Common myeloid progenitor, CD34-positive (primary cell): ENCODE measurements at regions not wholly inside any gene's neighbourhood (a gene's known extent, or its start where the extent isn't known, plus 50 kb on each side); places are given as distances from the start of the nearest gene placed in this dataset.

Source experiments
- CTCF ChIA-PET: fragments of 350-600 bp; sonication (Branson Sonifier 250); formaldehyde crosslinking; loops from one replicate; lab custom pipeline; 2021; ENCODE audit warnings: antibody characterized with exemption; lab: Charles Lee
- POLR2A ChIA-PET: fragments of 350-600 bp; sonication (Branson Sonifier 250); formaldehyde crosslinking; loops from one replicate; lab custom pipeline; 2021; ENCODE audit warnings: antibody characterized with exemption; lab: Charles Lee
- DNase-seq, 3 donors: peaks; one replicate each; pipeline versions ENCODE4 v3.0.0 to v3.0.0-alpha.2; 2013
- H3K27ac ChIP-seq, 2 experiments: 1 replicate in 1 of 2; 2 replicates in 1 of 2; pipeline ENCODE4 v1.7.0; 2013; ENCODE audit warnings: inconsistent platforms in 2 of 2, low read length in 2 of 2, mild to moderate bottlenecking in 2 of 2, low read depth in 1 of 2, moderate library complexity in 1 of 2; ENCODE audit not compliant: severe bottlenecking in 2 of 2, insufficient read depth in 1 of 2, poor library complexity in 1 of 2
- H3K27me3 ChIP-seq, 5 experiments: replicated peaks in 2 of 5; 1 replicate in 3 of 5; 2 replicates in 2 of 5; pipeline versions ENCODE4 v1.6.1 to v1.7.0; 2013; ENCODE audit warnings: low read length in 4 of 5, mild to moderate bottlenecking in 2 of 5, moderate library complexity in 2 of 5, inconsistent platforms in 1 of 5; ENCODE audit not compliant: insufficient read depth in 5 of 5, control insufficient read depth in 4 of 5
- H3K36me3 ChIP-seq, 4 experiments: 1 replicate in 2 of 4; 2 replicates in 2 of 4; pipeline versions ENCODE4 v1.6.1 to v1.7.0; 2013; ENCODE audit warnings: low read length in 3 of 4, control low read depth in 1 of 4, mild to moderate bottlenecking in 1 of 4; ENCODE audit not compliant: control insufficient read depth in 4 of 4, insufficient read depth in 4 of 4
- H3K4me1 ChIP-seq, 4 experiments: 1 replicate in 3 of 4; 2 replicates in 1 of 4; pipeline versions ENCODE4 v1.6.1 to v1.7.1; 2013; ENCODE audit warnings: low read length in 3 of 4, mild to moderate bottlenecking in 3 of 4, control low read depth in 1 of 4, inconsistent platforms in 1 of 4, moderate library complexity in 1 of 4; ENCODE audit not compliant: control insufficient read depth in 4 of 4, insufficient read depth in 4 of 4; ENCODE audit errors: control extremely low read depth in 1 of 4
- H3K4me3 ChIP-seq, 7 experiments: 1 replicate in 4 of 7; 2 replicates in 3 of 7; pipeline versions ENCODE4 v1.5.1 to v1.7.0; 2013; ENCODE audit warnings: mild to moderate bottlenecking in 7 of 7, low read length in 6 of 7, moderate library complexity in 6 of 7, inconsistent platforms in 2 of 7, low read depth in 2 of 7, control low read depth in 1 of 7; ENCODE audit not compliant: insufficient read depth in 4 of 7, control insufficient read depth in 1 of 7; ENCODE audit errors: extremely low read depth in 1 of 7
- H3K9me3 ChIP-seq, 5 experiments: 1 replicate in 4 of 5; 2 replicates in 1 of 5; pipeline versions ENCODE4 v1.6.1 to v1.7.1; 2013; ENCODE audit warnings: low read length in 4 of 5, mild to moderate bottlenecking in 2 of 5, inconsistent platforms in 1 of 5, low read depth in 1 of 5, moderate library complexity in 1 of 5; ENCODE audit not compliant: control insufficient read depth in 4 of 5, insufficient read depth in 2 of 5; ENCODE audit errors: control extremely low read depth in 1 of 5
- WGBS: methylation state at CpG from one replicate; pipeline ENCODE4 v1.1.5; 2013; ENCODE audit not compliant: insufficient coverage; 5-methylcytosine and 5-hydroxymethylcytosine counted together

DNA sequence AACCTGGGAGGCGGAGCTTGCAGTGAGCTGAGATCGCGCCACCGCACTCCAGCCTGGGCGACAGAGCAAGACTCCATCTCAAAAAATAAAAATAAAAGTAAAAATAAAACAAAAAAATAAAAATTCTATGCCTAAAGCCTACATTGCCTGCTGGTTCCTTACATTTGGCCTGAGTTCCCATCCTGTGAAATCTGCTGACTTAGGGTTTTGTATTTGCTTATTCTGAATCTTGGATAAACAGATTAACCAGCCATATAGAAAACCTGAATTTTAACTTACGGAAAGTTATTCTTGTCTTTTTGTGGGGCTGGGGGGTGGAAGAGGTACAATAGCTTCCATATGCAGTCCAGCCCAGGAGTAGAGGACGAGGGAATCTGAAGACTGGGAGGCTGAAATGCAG is 73.7 kb upstream of the UMPS start:
- no peak for DNase-seq
- Histone ChIP-seq H3K27me3 (no peaks in the 10 kb centered on the region), H3K4me1 (peaks cover 13 to 84% (median 57%) of the 10 kb centered on the region in 4 experiments), H3K9me3 (no peaks in the 10 kb centered on the region), H3K27ac (no peak overlapping the region), H3K4me3 (no peak overlapping the region), H3K36me3 (no peaks in the 10 kb centered on the region)
- WGBS, result no CpG with 5 or more reads among the region's 7 CpGs
- ChIA-PET CTCF (interaction anchor here (1.1 kb wide), 1 partner anchor 40 kb away, joined by 3 read pairs; no protein-coding TSS in a partner anchor), POLR2A (no interaction called here)

DNA sequence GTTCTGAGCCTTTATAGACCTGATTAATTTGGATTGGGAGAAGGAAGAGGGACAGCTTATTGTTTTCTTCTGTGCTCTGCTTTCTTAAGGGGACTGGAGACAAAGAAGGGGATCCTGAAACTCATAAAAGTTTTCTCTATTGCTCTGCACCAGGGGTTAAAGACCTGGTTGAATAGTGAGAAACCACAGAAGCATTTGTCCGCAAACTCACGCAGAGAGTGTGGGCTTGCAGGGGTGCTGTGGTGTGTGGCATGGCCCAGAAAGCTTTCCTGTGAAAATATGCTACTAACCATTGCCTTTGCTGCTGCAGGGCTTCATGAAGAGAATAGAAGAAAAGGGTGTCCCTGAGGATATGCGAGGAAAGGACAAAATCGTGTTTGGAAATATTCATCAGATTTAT is 73.1 kb upstream of the UMPS start:
- Histone ChIP-seq H3K27me3 (no peaks in the 10 kb centered on the region), H3K4me3 (no peak overlapping the region), H3K9me3 (no peaks in the 10 kb centered on the region), H3K36me3 (no peaks in the 10 kb centered on the region), H3K27ac (no peak overlapping the region), H3K4me1 (peaks cover 13 to 82% (median 53%) of the 10 kb centered on the region in 4 experiments)
- ChIA-PET POLR2A (no interaction called here), CTCF (no interaction called here)
- DNase-seq, result no peak
- WGBS, result 52% methylated on average over 4 of the region's 4 CpGs

DNA sequence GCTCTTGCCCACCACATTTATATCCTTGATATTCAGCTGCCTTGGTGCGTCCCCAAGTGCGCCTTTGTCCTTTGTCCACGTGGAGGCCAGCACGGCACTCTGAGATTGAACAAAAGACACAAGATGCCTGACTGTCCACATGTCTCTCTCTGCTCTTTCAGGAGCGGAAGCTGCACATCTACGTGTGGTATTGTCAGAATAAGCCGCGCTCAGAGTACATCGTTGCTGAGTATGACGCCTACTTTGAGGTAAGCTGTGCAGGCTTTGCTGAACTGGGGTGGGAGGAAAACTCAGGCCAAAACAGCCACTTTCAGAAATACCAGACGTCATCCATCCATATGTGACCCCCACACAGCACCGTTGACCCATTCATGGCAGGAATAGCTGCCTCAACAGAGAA is 72.0 kb upstream of the UMPS start:
- Histone ChIP-seq H3K27ac (no peak overlapping the region), H3K36me3 (no peaks in the 10 kb centered on the region), H3K4me1 (peaks cover 13 to 72% (median 45%) of the 10 kb centered on the region in 4 experiments), H3K27me3 (no peaks in the 10 kb centered on the region), H3K9me3 (no peaks in the 10 kb centered on the region), H3K4me3 (no peak overlapping the region)
- ChIA-PET POLR2A (no interaction called here), CTCF (interaction anchor here (1.2 to 2.1 kb wide), 3 partner anchors 9 to 98 kb away, joined by 3 to 6 read pairs (median 3); no protein-coding TSS in a partner anchor)
- 94% methylated on average over 12 of the region's 12 CpGs for WGBS
- DNase-seq, result no peak

DNA sequence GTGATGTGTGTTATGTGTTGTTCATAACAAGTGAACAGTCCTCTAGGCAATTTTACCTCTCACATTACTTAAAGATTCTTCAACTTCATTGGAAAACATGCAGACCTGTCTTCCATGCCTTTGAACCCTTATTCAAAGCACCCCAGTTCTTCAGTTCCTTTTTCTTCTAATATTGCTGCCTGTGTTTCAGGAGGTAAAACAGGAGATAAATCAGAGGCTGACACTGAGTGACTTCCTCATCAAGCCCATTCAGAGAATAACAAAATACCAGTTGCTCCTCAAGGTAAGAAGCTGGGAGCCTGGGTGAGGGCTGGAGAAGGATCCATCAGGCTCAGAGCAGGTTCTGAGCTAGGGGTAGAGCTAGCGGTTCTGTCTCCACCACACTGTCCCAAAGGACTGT is 71.1 kb upstream of the UMPS start:
- 100% methylated on average over 1 of the region's 1 CpG for WGBS
- no peak overlapping the region for H3K27ac ChIP-seq
- peak in 2 of 3 donors; percentile 54 to 74 for DNase-seq
- CTCF ChIA-PET, result interaction anchor here (1.3 to 2.2 kb wide), 3 partner anchors 8 to 93 kb away, joined by 3 to 6 read pairs (median 5); no protein-coding TSS in a partner anchor
- H3K4me3 ChIP-seq, result no peak overlapping the region
- POLR2A ChIA-PET, result no interaction called here
- no peaks in the 10 kb centered on the region for H3K27me3 ChIP-seq
- H3K36me3 ChIP-seq, result no peaks in the 10 kb centered on the region
- H3K9me3 ChIP-seq, result no peaks in the 10 kb centered on the region
- peaks cover 10 to 63% (median 38%) of the 10 kb centered on the region in 4 experiments for H3K4me1 ChIP-seq

DNA sequence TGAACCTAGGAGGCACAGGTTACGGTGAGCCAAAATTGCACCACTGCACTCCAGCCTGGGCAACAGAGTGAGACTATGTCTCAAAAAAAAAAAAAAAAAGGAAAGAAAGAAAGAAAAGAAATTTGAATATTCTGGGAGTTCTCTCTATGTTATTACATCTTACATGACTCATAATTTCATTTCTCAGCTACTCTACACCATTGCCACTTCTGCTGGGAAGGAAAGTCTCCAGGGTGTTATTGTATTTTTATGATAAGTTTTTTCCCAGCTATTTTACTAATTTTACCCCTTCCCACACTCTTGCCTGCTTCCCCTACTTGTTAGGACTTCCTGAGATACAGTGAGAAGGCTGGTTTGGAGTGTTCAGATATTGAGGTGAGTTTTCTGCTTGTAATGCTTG is 69.7 kb upstream of the UMPS start:
- Histone ChIP-seq H3K4me1 (peaks cover 0 to 49% (median 25%) of the 10 kb centered on the region in 4 experiments), H3K4me3 (no peak overlapping the region), H3K9me3 (no peaks in the 10 kb centered on the region), H3K27ac (no peak overlapping the region), H3K36me3 (no peaks in the 10 kb centered on the region), H3K27me3 (no peaks in the 10 kb centered on the region)
- WGBS, result no CpG with 5 or more reads among the region's 1 CpG
- ChIA-PET CTCF (interaction anchor here (2.2 kb wide), 1 partner anchor 95 kb away, joined by 5 read pairs; no protein-coding TSS in a partner anchor), POLR2A (interaction anchor here (0.6 to 1.0 kb wide), 2 partner anchors 13 to 438 kb away, joined by 3 to 4 read pairs; no protein-coding TSS in a partner anchor)
- no peak for DNase-seq

DNA sequence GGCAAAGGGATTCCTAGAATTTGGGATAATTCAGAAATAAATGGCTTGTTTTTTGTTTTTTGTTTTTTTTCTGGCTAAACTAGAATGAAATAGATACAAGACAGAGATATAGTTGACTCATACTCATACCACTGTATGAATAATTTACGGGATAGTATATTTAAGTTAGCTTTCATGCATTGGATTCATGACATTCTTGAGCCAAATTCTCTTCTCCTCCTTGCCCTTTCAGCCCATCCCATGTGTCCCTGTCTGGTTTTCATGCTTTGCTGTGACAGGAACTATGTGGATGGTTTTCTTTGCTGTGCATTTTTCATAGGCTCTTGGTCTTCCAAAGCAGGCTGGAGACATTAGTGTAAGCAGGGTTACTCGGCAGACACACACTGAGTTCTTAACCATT is 66.6 kb upstream of the UMPS start:
- POLR2A ChIA-PET, result interaction anchor here (0.6 kb wide), 1 partner anchor 993 kb away, joined by 3 read pairs; no protein-coding TSS in a partner anchor
- H3K27me3 ChIP-seq, result no peaks in the 10 kb centered on the region
- WGBS, result 100% methylated on average over 1 of the region's 2 CpGs
- peaks cover 0 to 29% (median 17%) of the 10 kb centered on the region in 4 experiments for H3K4me1 ChIP-seq
- CTCF ChIA-PET, result interaction anchor here (2.4 kb wide), 1 partner anchor 28 kb away, joined by 7 read pairs; no protein-coding TSS in a partner anchor
- no peak overlapping the region for H3K27ac ChIP-seq
- H3K9me3 ChIP-seq, result no peaks in the 10 kb centered on the region
- no peaks in the 10 kb centered on the region for H3K36me3 ChIP-seq
- H3K4me3 ChIP-seq, result no peak overlapping the region
- DNase-seq, result no peak

DNA sequence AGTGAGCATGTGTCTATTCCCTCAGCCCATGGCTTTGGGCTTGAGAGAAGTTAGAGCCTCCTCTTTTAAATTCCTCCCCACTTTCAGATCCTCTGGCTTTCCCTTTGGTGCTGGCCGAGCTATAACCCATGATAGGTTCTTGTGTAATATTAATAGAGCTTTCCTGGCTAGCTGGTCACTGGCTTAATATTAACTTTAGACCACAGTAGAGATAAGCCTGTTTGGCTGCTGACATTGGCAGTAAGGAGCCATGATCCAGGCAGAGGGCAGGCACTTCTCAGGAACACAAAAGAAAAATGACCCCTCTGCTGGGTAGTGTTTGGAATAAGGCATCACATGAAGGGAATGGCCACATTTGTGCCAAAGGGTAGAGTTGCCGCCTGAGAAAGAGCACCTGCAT is 65.4 kb upstream of the UMPS start:
- 100% methylated on average over 1 of the region's 2 CpGs for WGBS
- CTCF ChIA-PET, result interaction anchor here (0.8 to 1.4 kb wide), 2 partner anchors 24 to 104 kb away, joined by 3 to 5 read pairs; no protein-coding TSS in a partner anchor
- H3K36me3 ChIP-seq, result no peaks in the 10 kb centered on the region
- POLR2A ChIA-PET, result interaction anchor here (0.6 kb wide), 1 partner anchor 33 kb away, joined by 3 read pairs; no protein-coding TSS in a partner anchor
- no peak for DNase-seq
- H3K4me1 ChIP-seq, result peaks cover 0 to 19% (median 10%) of the 10 kb centered on the region in 4 experiments
- no peak overlapping the region for H3K4me3 ChIP-seq
- no peaks in the 10 kb centered on the region for H3K27me3 ChIP-seq
- H3K27ac ChIP-seq, result no peak overlapping the region
- H3K9me3 ChIP-seq, result no peaks in the 10 kb centered on the region
